Activated naive CD8-positive, alpha-beta T cell treated with anti-CD3 and anti-CD28 coated beads, Interleukin-2, amount 50 U/mL, for 16 hours (primary cell): ENCODE measurements at regions not wholly inside any gene's neighbourhood (a gene's known extent, or its start where the extent isn't known, plus 50 kb on each side); places are given as distances from the start of the nearest gene placed in this dataset.
"Not testable (repeated sequence)": the region's sequence is repeated elsewhere in the genome, so short reads cannot be mapped to it uniquely, and the experiment has no call there.

ENCODE experiments used
- DNase-seq: peaks from one replicate; pipeline ENCODE4 v3.0.0-alpha.2; 2020; ENCODE audit warnings: low read depth, low spot score

- DNase-seq, result no peak
Measured at GRCh38 chr3:170709046-170709445, 123.2 kb upstream of the SLC7A14 start.

DNA sequence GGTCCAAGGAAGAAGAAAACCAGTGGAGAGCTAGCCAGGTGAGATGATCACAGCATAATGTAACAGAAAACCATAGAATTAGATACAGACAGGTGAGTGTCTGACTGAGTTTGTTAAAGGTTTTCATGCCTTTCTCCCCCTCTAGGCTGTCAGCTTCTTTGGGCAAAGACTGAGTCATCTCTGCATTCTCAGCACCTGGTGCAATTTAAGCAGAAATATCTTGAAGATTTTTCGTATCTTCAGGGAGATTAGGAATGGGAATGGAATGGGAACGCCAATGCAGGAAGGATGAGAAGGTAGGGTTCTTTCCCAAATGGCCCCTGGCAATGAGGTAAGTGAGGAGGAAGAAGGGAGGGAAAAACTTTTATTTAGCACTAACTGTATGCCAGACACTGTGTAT is 122.0 kb upstream of the SLC7A14 start:
- no peak for DNase-seq

DNA sequence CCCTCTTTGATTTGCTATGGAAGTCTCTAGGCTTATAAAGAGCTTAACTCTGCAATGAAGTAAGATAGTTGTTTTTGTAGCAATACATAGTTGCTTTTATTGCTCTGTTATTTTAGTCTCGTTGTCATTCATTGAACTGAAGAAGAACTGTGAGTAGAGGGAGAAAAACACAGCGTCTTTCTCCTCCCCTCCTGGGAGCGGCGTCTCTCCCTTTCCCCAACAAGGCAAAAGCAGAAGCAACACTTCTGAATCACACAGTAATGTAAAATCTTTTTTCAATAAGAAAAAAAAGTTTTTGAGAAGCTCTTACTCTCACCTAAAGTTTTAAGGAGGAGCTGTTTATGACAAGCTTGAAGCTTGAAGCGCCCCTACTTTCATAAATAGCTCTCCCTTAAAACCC is 119.3 kb upstream of the SLC7A14 start:
- no peak for DNase-seq

GRCh38 chr3:170703121-170703588 is 117.3 kb upstream of the SLC7A14 start:
- no peak for DNase-seq

DNA sequence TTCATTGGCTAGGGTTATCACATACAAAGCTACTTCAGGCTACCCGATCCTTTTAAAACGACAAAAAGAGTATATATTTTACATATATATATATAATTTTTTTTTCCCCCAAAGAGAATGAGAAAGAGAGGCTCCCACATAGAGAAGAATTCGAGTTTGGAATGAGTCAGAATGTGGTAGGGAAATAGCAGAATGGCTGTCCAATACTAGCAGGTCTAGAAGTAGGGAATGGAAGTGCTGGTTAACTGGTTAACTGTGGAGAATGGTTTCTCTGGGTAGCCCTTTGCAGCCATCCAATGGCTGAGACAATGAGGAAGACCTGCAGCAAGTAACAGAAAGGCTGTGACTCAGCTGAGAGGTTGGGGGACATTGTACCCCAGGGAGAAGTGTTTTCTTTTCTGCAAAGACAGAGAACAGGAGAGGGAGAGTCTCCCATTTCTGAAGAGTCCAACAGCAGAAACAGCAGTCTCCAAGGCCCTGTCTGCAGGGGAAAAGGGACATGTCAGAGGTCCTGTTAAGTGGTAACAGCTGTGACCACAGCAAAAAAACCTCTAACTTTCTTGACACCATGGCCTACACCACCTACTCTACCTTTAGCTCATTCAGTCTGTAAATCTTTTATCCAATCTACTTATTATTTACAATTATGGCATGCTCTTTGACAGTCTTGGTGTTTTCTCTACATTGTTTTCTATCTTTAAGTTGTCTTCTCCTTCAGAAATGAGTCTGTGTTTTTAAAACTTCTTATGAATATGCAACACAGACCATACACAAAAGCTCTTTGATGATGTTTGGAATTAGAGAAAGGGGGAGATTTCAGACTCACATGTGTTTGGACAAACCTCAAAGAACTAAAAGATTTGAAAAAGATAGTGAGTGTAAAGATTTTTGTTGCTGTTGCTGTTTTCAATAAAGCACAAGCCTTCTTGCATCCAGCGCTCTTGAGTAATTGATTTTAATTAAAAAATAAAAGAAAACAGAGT is 116.1 kb upstream of the SLC7A14 start:
- no peak for DNase-seq

DNA sequence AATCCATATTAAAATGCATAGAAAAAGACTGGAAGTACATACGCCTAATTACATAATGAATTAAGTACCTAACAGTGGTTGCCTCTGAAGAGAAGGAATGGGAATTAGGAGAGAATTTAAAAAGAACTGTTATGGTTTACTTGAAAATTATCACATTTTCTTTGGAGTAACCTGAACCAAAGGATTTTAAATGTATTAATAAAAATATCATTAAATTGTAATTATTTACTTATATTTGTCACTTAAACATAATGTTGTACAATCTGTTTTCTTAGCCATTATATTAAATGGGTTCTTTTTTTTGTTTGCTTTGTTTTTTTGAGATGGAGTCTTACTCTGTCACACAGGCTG is 114.2 kb upstream of the SLC7A14 start:
- DNase-seq, result no peak

DNA sequence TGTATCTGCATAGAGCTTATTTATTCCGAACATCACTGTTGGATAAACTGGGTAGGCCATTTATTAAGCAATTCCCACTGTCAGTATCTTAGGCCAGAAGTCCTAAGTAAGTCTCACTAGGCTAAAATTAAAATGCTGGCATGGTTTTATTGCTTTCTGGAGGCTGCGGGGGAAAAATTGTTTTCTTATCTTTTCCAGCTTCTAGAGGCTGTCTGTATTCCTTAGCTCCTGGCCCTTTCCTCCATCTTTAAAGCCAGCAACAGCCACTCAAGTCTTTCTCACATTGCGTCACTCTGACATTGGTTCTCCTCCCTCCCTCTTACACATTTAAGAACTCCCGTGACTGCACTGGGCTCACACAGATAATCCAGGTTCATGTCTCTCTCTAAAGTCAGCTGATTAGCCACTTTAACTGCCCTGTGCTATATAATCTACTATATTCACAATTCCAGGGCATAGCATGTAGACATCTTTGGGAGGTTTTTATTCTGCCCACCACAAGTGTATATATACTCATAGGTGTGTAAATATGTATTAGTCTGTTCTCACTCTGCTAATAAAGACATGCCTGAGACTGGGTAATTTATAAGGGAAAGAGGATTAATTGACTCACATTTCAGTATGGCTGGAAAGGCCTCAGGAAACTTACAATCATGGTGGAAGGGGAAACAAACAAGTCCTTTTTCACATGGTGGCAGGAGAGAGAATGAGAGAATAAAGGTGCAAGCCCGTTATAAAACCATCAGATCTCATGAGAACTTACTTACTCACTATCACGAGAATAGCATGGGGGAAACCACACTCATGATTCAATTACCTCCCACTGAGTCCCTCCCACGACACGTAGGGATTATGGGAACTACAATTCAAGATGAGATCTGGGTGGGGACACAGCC is 113.5 kb upstream of the SLC7A14 start:
- DNase-seq, result no peak

- DNase-seq, result no peak
Measured at GRCh38 chr3:170697908-170698307, 112.0 kb upstream of the SLC7A14 start.

DNA sequence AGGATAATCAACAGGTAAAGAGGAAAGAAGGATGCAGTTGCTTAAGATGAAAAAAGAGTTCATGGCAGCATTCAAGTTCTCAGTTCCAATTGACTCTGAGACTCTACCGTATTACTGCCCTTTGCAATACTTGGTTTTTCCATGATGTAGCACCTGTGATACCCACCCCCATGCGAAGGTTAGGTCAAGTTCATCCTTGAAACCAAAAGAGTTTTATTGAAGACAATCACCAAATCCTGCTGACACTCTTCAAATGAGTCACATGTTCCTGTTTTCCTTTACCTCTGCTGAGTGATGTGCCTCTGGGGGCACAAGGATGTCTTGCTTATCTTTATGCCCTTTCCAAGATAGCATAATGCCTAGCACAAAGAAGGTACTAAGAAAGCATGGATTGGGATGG is 111.3 kb upstream of the SLC7A14 start:
- no peak for DNase-seq

DNA sequence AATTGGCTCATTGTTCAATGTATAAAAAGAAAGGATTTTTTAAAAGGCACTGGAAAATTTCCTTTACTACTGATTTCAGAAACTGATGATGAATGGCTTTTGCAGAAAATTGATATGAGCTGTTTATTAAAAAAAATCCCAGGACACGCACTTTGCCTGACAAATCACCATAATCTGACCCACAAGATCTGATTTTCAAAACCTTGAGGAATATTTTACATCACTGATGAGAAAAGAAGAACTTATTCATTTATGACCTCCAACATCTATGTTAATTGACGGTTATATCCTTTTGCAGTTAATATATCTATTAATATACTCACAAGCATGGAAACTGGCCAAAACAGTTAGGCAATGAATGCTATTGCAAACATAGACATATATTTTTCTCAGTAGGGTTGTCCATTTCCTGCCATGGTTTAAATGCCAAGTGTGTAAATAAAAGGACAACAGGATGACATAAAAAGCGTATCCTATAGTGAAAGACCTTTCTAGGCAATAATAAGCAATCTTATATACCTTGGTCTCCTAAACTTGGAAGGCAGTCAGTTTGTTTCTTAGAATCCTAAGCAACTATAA is 109.7 kb upstream of the SLC7A14 start:
- DNase-seq, result no peak

DNA sequence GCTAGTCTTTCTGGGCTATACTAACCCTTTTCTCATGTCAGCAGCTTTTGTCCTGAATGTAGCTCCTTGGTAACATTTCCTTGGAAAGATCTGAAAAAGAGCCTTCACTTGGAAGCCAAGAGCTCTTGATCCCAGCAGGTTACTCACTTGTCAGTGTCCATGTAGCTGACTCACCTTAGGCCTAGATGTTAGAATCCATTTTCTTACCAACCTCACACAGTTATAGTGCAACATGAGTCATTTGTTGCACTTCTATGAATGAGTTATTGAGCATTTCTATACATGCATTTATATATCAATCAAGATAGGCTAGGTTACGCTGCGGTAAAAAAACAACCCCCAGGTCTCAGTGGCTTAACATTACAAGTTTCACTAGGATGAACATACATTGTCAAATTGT is 106.8 kb upstream of the SLC7A14 start:
- no peak for DNase-seq

DNA sequence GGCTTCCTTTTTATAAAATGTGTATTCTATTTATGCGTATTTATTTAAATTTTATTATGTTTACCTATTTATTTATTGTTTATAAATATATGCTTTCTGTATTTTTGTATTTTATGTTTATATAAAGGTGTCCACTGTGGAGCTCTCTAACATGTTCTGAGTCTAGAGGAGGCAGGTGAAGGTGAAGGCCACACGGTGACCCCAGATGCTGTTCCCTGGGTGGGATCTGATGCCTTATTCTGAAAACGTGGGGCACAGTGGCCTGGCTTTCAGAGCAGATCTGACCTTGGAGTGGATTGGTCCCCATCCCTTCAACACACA is 104.7 kb upstream of the SLC7A14 start:
- no peak for DNase-seq

- no peak for DNase-seq
Measured at GRCh38 chr3:170689893-170690660, 104.2 kb upstream of the SLC7A14 start.

DNA sequence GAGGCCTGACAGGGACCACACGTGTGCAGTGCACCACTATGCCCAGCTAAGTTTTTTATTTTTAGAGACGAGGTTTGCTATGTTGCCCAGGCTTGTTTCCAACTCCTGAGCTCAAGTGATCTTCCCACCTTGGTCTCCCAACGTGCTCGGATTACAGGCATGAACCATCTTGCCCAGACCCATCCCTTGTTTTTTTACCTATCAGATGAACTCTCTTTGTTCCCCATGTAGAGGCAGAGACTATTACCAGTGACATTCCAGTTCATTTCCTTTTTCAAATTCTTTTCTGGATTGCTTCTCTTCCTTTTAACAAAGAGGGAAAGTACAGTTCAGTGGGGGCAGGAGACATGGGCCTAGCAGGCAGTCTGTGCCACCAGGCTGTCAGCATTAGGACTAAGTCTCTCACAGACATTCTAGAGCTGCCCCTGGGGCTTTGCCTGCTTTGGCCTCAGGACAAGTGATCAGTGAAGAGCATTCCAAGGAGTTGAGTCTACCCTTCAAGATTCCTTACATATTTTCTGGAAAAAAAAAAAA is 103.5 kb upstream of the SLC7A14 start:
- DNase-seq, result no peak

DNA sequence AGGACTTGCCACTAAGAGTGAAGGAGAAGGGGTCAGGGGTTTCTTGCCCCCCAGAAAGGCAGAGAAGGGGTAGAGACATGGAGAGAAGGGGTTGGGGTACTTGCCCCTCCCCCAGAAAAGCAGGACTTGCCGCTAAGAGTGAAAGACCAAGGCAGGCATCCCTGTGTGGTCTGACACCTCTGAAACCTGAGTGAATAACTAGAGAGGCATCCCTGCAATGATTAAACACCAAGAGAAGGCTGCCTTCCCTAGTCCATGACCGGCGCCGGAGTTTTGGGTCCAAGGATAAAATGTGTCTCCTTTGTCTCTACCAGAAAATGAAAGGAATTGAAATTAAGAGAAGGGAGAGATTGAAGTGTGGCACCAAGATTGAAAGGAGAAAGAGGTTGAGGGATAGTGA is 102.3 kb upstream of the SLC7A14 start:
- DNase-seq, result not testable (repeated sequence)

- DNase-seq, result no peak
Measured at GRCh38 chr3:170680593-170680992, 94.7 kb upstream of the SLC7A14 start.

DNA sequence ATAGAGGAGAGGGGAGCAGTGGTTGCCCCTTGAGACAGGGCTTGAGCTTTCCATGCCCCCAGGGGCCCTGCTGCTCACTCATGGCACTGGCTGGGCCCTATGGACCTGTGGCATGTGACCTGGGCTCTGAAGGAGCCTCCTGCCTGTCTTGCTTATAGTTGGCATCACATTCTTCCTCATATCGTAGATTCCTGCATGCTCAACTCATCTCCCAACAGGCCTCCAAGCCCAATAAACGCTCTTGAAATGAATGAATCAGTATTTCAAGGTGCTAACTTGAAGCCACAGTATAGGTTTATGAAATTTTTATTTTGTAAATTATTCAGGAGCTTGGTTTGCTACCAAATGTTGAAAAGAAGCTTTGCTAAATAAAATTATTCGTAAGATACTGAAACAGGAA is 93.3 kb upstream of the SLC7A14 start:
- DNase-seq, result no peak

GRCh38 chr3:170670504-170670903 is 84.6 kb upstream of the SLC7A14 start:
- no peak for DNase-seq

- DNase-seq, result not testable (repeated sequence)
Measured at GRCh38 chr3:170662986-170663385, 77.1 kb upstream of the SLC7A14 start.

DNA sequence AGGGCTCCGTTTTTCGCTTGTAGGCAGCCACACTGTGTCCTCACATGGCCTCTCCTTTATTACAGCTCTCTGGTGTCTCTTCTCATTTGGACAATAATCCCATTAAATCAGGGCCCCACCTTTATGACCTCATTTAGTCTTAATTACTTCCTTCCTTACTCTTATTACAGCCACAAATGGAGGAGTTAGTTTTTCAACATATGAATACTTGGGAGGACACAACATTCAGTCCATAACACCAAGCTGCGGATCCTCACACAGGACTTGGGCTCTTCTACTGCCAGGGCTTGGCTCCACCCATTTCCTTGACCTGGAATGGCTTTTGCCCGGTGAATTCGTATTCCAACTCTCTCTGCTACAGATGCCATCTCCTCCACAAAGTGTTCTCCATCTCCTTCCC is 74.3 kb upstream of the SLC7A14 start:
- no peak for DNase-seq

DNA sequence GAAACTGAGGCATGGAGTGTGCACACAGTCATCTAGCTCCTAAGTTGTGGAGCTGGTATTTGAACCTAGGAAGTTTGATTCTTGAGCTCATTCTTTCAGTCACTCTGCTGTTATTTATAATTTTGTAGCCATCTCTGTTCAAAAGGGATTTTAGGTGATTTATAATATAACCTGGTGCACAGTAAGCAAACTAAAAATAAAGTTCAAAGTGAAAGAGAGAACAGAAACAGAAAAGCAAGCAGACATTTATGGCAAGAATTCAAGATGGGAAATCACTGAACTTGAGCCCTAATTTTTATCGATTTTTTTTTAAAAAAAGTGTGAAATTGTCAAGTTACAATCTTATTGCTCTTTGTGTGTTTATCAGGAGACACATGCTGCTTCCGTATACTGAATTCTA is 71.4 kb upstream of the SLC7A14 start:
- no peak for DNase-seq
